K562 (cell line): ENCODE measurements at regions not wholly inside any gene's neighbourhood (a gene's known extent, or its start where the extent isn't known, plus 50 kb on each side); places are given as distances from the start of the nearest gene placed in this dataset.

ENCODE experiments used
- GABPA ChIP-seq: fragments of 200-800 bp; sonication (Bioruptor generic); conservative IDR thresholded peaks from 2 replicates; pipeline ENCODE4 v1.6.1; 2016; ENCODE audit warnings: low read depth, missing genetic modification characterization, missing compliant biosample characterization
- JUN ChIP-seq, 2 experiments: sonication (generic) in 1 of 2; formaldehyde crosslinking in 1 of 2; IDR thresholded peaks; 2 replicates each; pipeline versions ENCODE4 v1.6.1 to v1.8.0; 2012 to 2022; ENCODE audit warnings: borderline replicate concordance in 2 of 2, mild to moderate bottlenecking in 2 of 2, improper control_type of control experiment in 1 of 2, low read depth in 1 of 2, low read length in 1 of 2, missing genetic modification reagents in 1 of 2

- no peak for TF ChIP-seq GABPA (tag)
- TF ChIP-seq JUN (IDR thresholded peaks at IDR 0.05; ENCODE audit: borderline replicate concordance, low read depth, low read length): no peak
- no peak for TF ChIP-seq JUN (CRISPR knock-in tag; IDR thresholded peaks at IDR 0.05; ENCODE audit: borderline replicate concordance)
These were observed 481.3 kb downstream of the DMRT2 start for GRCh38 chr9:1531424-1531823.
